GM18870 (cell line): ENCODE measurements at regions not wholly inside any gene's neighbourhood (a gene's known extent, or its start where the extent isn't known, plus 50 kb on each side); places are given as distances from the start of the nearest gene placed in this dataset.
"Not testable (repeated sequence)": the region's sequence is repeated elsewhere in the genome, so short reads cannot be mapped to it uniquely, and the experiment has no call there.

Experiments
- ATAC-seq: cut with Tn5 transposase; IDR thresholded peaks from one replicate; pipeline ENCODE4 v1.9.1; 2021; ENCODE audit warnings: moderate library complexity; ENCODE audit not compliant: unreplicated experiment

- ATAC-seq = no peak
Measured at GRCh38 chrX:771536-771935, 140.9 kb downstream of the SHOX start.

DNA sequence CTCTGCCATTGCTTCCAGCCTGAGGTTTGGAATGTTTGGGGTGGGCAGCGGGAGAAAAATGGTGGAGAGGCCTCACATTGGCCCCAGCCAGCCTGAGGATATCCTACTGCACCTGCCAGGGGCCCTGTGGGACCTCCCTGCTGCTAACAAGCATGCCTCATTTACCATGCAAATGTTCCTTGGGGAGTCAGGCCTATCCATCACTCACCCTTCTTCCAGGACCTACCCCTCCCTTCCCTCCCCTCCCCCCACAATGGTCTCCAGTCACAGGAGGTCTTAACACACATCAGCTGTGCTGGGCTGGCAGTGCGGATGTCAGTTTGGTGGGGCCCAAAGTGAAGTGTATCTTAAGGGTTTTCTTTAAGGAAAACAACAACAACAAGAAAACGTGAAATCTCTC lies 139.2 kb downstream of the SHOX start:
- no peak for ATAC-seq

DNA sequence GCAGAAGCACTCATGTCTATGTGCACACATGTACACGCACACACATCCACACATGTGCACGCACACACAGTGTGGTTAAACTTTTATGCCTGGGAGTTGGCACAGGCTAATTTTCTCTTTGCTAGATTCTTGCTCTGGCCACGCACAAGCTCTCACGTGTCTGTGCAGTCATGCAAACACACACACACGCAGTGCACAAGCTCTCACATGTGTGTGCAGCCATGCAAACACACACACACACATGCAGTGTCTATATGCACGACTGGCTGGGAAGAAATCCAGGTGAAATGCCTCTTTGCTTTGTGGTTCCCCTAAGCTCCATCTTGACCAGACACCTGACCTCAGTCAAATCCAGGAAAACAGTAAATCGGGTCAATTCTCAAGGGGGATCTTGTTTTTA lies 138.0 kb downstream of the SHOX start:
- no peak for ATAC-seq

DNA sequence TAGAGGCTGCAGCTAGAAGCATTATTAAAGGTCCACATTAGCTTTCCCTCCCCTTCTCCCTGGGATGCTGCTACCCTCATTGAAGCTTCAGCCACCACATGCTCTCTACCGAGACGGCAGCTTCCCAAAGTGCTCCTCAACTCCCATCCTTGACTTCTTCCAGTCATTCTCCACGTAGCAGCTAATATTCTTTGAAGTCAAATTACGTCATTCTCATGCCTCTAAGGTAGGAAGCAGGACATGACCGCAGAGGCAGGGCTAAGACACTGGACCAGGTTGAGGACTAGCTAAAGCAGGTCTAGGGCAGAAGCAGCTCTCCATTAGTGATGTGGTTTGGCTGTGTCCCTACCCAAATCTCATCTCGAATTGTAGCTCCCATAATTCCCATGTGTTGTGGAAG lies 128.3 kb downstream of the SHOX start:
- no peak for ATAC-seq

GRCh38 chrX:750812-751211 lies 120.2 kb downstream of the SHOX start:
- no peak for ATAC-seq

DNA sequence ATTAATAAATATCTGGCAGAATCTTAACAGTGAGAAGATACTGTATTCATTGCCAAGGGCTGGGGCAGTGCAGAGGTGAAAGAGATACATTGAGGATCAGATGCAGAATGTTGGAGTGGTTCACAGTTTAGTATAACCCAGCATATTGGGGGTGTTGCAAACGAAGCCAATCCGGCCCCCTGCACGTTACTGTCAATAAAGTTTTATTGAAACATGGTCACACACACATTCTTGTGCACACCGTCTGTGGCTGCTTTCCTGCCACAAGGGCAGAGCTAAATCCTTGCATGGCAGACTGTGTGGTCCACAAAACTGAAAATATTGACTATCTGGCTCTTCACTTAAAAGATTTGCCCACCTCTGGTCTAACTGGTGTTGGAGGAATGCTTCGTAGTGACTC lies 119.7 kb downstream of the SHOX start:
- ATAC-seq = no peak

DNA sequence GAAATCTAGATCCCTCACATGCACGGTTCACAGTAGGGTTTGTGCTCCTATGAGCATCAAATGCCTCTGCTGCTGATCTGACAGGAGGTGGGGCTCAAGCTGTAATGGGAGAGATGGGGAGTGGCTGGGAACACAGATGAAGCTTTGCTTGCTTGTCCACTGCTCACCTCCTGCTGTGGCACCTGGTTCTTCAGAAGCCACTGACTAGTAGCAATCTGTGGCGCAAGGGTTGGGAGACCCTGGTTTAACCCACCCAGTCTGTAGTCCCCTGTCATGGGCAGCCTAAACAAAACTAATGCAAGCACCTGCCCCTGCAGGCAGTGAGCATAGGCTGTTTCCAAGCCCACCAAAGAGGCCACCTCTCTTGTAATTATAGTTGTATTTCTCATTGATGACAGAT lies 116.6 kb downstream of the SHOX start:
- no peak for ATAC-seq

- ATAC-seq = no peak
Measured at GRCh38 chrX:739611-740010, 109.0 kb downstream of the SHOX start.

DNA sequence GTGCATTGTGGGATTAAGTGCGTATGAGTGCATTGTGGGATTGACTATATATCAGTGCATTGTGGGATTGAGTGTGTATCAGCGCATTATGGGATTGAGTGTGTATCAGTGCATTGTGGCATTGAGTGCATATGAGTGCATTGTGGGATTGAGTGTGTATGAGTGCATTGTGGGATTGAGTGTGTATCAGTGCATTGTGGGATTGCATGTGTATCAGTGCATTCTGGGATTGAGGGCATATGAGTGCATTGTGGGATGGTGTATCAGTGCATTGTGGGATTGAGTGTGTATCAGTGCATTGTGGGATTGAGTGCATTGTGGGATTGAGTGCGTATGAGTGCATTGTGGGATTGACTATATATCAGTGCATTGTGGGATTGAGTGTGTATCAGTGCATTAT lies 106.4 kb downstream of the SHOX start:
- not testable (repeated sequence) for ATAC-seq

GRCh38 chrX:734362-734761 lies 103.8 kb downstream of the SHOX start:
- no peak for ATAC-seq

- no peak for ATAC-seq
Measured at GRCh38 chrX:733961-734360, 103.4 kb downstream of the SHOX start.

GRCh38 chrX:729583-730409 lies 99.2 kb downstream of the SHOX start:
- ATAC-seq = no peak

GRCh38 chrX:729101-729500 lies 98.5 kb downstream of the SHOX start:
- ATAC-seq = not testable (repeated sequence)

DNA sequence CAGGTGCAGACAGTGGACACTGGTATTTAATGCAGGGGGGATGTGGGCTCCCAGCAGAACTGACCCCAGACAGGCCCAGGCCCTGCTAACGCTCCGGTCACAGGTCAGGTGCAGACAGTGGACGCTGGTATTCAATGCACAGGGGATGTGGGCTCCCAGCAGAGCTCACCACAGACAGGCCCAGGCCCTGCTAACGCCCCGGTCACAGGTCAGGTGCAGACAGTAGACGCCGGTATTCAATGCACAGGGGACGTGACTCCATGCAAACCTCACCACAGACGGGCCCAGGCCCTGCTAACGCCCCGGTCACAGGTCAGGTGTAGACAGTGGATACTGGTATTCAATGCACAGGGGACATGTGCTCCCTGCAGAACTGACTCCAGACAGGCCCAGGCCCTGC lies 98.0 kb downstream of the SHOX start:
- not testable (repeated sequence) for ATAC-seq

GRCh38 chrX:727738-728621 lies 97.4 kb downstream of the SHOX start:
- ATAC-seq = no peak

DNA sequence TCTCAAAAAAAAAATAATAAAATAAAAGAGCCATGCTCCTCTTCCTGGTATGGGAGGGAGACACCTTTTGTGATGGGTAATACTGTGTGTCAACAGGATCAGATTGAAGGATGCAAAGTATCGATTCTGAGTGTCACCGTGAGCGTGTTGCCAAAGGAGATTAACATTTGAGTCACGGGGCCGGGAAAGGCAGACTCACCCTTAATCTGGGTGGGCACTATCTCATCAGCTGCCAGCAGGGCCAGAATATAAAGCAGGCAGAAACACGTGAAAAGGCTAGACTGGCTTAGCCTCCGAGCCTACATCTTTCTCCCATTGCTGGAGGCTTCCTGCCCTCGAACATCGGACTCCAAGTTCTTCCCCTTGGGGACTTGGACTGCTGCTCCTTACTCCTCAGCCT lies 95.4 kb downstream of the SHOX start:
- no peak for ATAC-seq

DNA sequence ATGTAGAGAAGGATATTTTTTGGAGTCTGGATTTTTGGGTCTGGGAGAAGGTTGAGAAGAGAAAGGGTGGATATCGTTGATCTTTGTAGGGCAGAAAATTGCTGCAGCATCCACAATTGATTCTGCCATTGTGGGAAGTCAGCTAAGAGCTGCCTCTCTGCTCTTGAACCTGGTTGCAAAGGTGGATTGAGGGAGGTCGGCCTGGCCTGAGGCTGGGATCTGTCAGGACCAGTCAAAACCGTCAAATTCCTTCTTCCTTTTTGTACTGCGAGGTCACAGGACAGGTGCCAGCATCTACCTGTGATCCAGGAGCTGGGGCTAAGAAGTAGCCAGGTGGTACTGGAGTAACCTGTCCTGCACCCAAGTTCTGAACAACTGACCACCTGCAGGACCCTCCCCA lies 93.7 kb downstream of the SHOX start:
- ATAC-seq = no peak

DNA sequence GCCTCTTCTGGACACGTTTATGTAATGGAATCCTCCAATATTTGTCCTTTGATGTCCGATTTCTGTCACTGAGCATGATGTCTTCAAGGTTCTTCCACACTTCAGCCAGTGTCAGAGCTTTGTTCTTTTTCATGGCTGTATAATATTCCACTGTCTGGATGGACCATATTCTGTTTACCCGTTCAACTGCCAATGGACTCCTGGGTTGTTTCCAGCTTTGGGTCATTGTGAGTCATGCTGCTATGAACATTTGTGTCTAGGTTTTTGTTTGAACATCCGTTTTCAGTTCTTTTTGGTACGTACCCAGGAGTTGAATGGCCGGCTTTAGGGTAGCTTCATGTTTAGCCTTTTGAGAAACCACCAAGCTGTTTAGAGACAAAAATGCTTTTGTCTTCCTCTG lies 93.2 kb downstream of the SHOX start:
- no peak for ATAC-seq

DNA sequence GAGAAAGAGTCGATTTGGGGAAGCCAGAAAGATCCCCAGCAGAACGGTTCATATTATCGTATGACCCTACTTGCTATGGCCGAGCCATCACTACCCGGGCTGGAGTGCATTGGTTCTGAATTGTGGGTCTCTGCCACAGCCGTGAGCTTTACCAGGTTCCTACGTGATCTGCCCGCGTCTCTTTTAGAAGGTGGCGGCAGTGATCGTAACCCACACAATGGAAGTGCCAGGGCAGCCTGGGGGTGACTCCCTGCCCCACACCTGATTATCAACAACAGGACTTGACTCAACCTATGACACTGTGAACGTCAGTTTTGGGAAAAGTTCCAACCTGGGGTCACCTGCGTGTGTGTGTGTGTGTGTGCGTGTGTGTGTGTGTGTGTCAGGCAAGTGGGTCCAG lies 90.8 kb downstream of the SHOX start:
- ATAC-seq = no peak

DNA sequence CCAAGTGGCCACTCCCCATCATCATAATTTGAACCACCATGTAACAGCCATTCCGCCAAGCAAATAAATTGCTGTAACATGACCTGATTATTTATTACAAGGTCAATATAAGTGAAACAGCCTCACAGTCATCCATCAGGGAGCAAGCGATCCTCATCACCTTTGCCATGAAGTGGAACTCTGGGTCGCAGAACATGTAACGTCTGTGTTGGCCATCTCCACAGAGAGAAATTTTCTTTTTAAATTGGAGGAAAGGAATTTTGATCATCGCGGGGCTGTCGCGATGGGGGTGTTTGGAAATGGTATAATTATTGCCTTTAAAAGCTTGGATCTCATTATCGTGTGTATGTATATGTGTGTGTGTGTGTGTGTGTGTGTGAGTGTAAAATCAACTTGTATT lies 90.2 kb downstream of the SHOX start:
- no peak for ATAC-seq

DNA sequence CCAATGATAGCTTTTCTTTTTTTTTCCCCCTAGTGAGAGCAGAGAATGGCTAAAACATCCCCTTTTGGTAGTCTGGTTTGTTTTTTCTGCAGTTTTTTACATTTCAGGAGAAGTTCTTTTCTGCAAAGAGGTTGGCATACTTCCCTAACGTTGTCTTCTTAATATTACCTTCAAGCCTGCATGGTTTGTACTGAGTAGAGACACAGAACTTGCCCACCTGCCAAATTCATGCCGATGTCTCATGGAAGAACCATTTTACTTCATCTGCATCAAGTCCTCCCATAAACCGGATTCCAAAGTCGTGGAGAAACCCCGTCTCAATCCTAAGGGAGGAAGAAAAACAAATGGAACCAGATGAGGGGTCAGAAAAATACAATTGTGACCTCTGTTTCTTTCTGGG lies 89.7 kb downstream of the SHOX start:
- ATAC-seq = no peak

GRCh38 chrX:716136-716535 lies 85.5 kb downstream of the SHOX start:
- no peak for ATAC-seq
